Hippocampal formation (tissue), 2 donors: ENCODE measurements at regions not wholly inside any gene's neighbourhood (a gene's known extent, or its start where the extent isn't known, plus 50 kb on each side); places are given as distances from the start of the nearest gene placed in this dataset.
"Not testable (repeated sequence)": the region's sequence is repeated elsewhere in the genome, so short reads cannot be mapped to it uniquely, and the experiment has no call there.

Experiments
- DNase-seq, 2 donors: peaks; one replicate each; lab custom pipeline; 2025; lab: John Stamatoyannopoulos, UW

DNA sequence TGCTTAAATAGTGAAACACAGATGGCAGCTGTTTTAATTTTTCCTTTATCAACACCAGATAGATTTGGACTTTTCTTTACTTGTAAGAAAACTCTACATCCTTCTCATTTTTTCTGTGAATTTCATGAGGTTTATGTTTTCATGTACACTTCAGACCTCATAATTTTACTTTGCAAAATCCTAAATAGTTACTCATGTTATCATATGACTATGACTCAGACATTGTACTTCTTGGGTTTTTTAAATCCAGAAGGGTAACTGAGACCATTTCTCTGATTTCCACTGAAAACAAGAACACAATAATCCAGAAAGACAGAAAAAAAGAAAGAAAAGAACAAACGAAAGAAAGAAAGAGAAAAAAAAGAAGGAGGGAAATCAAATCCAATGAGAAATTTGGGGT, 1021.6 kb downstream of the NCAM2 start:
- DNase-seq, result no peak

DNA sequence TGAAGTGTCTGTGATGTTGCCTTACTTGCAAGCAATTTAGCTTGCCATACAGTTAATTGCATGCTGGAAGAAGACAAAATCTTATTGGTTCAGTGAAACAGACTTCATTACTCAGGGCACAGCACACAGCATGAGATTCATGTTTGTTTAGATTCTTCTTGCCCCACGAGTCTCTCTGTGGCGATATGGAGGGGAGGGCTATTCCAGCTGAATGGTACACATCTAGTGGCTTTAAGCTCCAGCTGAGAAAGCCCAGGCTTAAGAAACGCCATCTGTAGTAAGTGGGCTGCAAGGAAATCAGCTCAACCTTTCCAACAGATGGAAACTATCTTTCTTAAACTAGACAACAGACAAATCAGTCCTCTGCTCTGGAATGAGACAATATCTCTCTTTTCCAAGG, 1022.0 kb downstream of the NCAM2 start:
- DNase-seq, result no peak

DNA sequence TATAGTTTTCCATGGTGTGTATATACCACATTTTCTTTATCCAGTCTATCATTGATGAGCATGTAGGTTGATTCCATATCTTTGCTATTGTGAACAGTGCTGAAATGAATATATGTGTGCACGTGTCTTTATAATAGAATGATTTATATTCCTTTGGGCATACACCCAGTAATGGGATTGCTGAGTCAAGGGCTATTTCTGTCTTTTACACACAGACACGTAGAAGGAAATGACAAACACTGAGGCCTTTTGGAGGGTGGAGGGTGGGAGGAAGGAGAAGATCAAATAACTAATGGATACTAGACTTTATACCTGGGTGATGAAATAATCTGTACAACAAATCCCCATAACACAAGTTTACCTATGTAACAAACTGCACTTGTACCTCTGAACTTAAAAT, 1025.7 kb downstream of the NCAM2 start:
- DNase-seq, result not testable (repeated sequence)

DNA sequence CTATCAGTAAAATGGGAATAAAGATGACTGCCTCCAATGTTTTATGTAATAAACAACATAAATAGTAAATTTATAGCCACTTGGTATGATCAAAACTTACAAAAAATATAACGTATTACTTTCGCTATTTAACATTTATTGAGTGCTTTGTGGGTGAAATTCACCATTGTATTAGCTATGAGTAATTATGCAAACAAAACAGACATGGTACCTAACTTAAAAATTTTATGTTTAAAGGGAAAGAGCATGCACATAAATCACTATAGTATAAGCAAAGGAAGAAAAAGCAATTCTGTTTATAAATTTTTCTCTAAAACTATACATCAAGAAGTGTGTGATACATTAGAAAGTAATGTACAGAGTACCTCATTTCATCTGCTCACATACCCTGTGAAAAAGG, 1046.2 kb downstream of the NCAM2 start:
- DNase-seq, result no peak

DNA sequence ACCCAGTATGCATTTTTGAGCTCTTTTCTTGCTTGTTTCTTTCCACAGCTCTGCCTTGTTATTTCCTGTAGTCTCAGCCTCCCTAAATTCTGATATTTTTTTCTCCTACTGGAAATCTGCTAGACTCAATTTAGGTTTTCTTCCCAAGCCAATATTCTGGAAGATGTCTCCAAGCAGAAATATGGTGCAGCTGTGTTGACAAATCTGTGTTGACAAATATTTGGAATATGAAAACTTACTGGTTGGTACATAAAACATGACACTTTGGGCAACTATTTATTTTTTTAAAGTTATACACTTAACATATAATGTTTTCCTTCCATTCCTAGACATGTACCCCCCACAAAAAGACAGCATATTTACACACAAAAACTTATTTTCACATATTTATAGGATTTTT, 1048.4 kb downstream of the NCAM2 start:
- DNase-seq, result no peak

DNA sequence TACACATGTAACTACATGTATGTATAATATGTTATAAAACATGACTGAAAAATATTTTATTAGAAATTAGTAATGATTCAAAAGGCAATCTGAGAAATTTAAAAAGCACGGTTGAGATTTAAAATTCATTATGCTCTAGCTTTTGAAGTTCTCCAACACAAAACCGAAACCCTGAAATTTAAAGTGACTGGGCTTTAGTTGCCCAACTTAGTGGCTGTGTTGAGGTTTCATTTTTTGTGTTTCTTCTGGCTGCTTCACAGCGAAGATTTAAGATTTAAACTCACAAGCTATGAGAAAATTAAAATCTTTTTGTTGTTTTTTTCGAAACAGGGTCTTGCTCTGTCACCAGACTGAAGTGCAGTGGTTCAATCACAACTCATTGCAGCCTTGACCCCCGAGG, 1058.7 kb downstream of the NCAM2 start:
- DNase-seq, result no peak

DNA sequence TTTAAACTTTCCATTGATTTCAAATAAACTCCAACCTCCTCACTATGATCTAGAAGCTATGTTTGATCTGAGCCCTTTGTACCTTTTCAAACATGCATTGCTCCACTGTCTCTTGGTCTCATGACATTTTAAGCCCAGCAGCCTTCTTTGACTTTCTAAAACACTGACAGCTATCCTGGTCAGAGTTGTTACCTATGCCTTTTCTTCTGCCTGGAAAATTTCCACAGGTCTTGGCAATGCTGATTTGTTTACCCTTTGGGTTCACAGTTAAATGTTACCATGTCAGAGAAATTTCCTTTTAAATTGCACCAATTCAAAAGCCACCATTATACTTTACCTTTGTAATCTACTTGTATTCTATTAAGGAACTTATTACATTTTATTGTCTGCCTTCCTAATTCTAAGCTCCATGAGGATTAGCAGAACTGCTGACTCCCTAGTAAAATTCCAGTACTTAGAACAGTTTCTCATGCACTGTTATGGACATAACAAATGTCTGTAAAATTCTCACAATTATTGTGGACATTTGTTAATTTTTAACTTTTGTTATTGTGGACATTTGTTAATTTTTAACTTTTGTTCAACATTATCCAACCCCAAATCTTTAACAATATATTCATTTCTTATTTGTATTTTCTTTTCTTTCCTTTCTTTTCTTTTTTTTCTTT, 1064.4 kb downstream of the NCAM2 start:
- no peak for DNase-seq

DNA sequence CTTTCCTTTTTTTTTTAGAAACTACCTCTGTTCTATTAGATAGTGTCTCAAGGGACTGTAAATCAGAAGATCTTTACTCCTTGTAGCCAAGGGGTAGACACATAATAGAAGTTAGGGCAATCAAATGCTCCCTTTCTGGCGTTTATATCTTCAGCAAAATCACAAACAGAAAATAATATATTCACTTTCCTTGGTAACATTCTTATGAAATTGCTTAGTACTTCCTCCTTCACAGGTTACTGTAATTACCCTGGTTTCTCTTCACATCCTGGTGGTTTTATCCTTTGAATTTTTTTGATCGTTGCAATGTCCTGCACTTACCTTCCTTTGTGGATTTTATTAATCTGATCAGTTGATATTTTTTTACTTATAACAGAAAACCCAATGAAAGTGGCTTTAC, 1064.9 kb downstream of the NCAM2 start:
- no peak for DNase-seq

DNA sequence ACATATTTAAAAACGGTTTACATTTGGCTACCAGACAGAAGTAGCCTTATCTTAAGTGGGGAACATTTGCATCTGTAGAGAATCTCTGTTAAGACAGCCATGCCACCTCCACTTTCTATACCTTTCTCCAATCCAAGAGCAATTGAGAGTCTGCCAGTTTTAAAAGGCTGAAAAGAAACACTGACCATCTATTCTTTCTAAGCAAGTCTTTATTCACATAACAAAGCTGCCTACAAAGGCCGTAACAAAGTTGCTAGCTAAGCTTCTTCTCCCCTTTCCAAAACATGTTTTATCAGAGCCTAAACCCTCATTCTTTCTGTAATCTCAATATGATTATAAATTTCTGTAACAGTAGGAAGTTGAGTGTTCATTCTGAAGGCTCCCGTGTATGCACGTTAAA, 1078.3 kb downstream of the NCAM2 start:
- DNase-seq, result no peak

DNA sequence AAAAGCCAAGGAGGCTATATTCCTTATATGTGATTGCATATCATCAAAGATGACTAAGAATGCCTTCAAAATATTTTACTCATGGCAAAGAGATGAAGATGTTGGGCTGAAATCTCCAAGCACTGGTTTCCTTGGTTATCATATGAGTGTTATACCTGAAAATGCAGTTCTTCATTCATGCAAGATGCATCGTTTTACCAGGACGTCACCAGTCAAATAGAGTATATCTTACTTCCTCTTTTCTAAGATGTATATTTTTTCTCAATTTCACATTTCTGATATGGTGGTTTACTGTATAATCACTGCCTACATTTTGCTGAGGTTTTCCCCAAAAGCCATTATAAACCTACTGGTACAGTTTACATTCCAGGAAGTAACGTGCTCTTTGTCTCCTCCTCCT, 1085.7 kb downstream of the NCAM2 start:
- DNase-seq, result no peak

DNA sequence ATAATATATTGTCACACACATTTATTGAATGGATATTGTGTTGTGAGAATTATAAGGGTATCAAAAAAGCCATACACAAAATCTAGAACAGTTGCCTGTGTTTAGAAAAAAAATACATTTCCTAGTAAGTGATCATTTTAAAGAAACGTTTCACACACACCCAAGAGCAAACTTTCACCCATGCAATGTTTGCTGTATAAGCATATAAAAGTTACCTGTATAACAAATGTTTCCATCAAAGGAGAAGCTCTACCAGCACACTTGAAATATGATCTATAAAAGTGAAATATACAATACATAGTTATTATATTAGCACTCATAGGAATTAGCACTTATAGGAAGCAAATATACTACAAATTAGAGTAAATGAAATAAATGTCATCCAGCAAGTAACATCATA, 1098.1 kb downstream of the NCAM2 start:
- no peak for DNase-seq

DNA sequence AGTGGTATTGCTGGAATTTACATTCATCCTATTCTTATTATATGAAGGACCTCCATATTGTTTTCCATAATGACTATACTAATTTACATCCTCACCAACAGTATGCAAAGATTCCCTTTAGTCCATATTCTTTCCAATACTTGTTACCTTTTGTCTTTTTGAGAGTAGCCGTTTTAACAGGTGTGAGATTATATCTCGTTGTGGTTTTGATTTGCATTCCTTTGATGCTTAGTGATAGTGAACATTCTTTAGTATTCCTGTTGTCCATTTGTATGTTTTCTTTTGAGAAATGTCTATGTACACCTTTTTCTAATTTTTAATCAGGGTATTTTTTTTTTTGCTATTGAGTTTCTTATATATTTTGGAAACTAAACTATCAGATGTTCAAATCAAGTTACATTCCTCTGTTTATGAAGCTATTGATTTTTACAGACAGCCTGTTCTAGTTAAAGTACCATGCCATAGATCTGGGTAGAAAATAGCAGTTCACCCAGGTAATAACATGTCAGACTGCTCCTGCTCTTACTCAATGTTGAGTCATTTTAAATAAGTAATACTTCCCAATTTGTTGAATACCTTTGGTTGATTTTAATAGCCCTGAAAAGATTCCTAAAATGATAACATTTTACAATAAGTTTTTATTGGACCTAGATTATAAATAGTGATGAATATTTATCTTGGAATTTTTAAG, 1108.7 kb downstream of the NCAM2 start:
- DNase-seq, result no peak

DNA sequence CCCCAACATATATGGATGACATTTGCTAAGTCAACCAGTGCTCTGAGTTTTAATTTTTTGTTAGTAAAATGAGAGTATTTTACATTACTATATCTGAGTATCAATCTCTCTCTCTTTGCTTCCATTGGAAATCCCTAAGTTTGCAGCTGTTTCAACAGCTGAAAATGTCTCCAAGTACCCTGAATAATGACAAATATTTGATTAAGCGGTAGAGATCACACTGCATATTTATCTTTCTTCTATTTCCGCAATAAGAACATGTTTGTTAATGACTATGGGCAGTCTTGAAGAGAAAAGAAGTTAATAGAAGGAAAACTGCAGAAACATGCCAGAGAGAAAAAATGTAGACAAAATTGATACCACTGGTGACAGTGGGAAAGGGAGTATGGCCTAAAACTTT, 1117.5 kb downstream of the NCAM2 start:
- DNase-seq, result no peak

DNA sequence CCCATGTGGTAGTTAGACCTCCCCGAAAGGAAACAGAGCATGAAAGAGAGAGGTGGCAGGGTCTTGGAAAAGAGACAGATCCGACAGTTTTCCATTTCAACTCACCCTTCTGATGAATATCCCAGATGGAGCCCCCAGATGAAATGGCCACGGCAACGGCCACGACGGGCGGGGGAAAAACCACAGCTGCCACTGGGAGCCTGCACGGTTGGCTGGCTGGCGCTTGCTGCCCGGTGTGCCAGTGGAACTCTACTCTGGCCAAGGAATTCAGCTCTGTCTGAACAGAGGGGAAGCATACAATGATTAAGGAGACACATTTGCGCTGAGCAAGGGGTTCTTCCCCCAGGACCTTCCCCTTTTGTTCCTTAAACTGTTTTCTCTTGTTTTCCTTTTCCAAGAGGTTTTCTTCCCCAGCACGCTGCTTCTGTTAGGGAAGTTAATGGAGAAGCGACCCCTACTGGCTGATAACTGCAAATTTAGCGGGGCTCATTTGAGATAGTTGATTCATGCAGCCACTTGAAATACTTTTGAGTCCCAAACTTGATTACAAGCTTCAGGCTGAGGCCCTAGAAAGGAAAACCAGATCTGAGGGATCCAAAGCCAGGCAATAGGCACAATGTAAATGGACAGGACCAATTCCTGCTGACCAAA, 1122.5 kb downstream of the NCAM2 start:
- DNase-seq, result no peak

DNA sequence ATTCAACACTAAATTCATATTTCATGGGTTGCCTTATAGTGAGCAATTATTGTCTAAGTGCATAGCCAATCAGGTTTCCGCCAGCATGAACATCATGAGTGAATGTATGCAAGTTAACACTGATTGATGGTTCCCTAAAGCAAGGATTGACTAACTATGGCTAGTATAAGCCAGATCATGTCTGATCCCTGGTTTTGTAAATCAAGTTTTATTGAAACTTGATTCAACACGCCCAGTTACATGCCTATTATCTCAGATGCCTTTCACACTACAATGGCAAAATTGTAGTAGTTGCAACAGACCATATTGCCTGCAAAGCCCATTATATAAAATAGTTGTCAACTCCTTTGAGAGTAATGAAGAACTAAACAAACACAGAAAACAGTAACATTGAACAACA, 1127.4 kb downstream of the NCAM2 start:
- DNase-seq, result no peak

DNA sequence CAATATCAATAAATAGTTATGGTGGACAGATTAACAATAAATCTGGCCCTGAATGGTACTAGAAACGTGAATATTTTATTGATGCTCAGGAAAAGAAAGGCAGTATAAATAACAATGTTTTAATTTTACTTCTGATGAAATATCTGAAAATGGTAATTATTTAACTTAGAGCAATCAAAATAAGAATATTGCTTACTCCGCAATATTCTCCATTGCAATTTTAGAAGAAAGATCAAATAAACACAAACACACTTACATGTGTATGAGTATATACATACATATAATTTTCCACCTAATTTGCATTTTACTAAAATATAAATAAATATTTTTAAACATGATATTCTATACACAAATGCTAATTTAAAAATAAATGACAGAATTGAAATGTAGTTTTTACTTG, 1130.5 kb downstream of the NCAM2 start:
- DNase-seq, result no peak

DNA sequence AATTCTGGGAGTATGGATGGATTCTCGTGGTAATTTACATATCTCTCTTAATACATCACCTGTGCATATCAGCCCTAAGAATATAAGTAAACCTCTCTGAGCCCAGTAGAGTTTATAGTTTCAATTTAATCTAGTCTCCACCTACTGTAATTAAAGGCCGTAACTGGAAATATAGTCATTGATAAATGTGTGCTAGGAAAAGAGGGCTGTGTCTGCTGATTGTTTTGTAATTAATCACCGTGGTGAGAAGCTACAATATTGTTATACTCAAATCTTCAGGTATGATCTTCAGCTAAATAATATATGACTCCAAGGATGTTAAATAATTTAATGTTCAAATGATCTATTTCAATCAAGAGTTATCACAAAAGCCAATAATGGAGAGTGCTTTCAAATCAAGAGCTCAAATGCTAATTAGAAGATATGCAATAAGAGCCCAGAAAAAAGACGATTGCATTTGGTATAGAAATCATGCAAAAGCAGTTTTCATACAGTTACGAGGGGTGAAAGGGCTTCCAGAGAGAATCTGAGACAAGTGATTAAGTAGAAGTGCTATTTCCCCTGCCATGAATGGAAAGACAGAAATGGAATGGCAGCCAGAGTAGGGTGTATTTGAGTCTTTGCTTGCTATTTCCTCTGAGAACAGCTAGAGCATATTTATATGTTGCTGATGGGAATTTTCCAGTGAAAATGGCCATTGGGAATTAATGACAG, 1134.3 kb downstream of the NCAM2 start:
- DNase-seq, result no peak

DNA sequence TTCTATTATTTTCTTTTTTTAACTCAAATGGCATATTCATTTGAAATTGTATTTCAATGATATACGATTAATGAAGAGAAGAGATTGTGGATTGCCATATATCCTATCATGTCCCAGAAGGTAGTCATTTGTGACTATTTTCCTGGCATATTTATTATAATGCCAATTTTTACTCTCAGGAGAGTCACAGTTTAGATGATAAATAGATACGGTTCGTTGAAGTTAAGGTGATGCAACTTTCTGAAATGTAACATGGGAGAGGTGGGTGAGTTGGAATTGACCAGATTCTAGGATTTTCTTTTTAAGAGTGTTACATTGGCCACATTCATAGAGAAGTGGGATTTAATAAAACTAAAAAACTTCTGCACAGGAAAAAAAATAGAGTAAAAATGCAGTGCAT, 1138.5 kb downstream of the NCAM2 start:
- no peak for DNase-seq

DNA sequence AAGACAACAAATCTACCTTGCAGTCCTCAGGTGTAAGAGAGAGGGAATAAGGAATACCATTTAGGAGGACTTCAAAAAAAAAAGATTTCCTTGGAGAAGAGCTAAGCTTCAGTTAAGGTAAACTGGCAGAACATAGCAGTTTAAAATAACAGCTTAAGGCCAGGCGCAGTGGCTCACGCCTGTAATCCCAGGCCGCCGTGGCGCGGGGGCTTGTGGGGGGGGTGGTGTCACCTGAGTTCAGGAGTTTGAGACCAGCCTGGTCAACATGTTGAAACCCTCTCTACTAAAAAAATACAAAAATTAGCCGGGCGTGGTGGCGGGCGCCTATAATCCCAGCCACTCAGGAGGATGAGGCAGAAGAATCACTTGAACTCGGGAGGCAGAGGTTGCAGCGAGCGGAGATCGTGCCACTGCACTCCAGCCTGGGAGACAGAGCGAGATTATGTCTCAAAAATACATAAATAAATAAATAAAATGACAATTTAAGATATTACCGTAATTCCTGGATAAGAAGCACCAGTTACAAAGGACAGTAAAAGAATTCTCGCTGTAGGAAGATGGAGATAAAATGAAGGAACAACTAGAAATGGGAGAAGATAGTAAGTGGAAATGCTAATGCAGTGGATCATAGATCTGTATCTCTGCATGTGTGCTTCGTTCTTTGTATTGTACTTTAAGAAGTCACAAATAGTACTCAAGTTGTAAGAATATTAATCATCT, 1140.2 kb downstream of the NCAM2 start:
- DNase-seq, result no peak

DNA sequence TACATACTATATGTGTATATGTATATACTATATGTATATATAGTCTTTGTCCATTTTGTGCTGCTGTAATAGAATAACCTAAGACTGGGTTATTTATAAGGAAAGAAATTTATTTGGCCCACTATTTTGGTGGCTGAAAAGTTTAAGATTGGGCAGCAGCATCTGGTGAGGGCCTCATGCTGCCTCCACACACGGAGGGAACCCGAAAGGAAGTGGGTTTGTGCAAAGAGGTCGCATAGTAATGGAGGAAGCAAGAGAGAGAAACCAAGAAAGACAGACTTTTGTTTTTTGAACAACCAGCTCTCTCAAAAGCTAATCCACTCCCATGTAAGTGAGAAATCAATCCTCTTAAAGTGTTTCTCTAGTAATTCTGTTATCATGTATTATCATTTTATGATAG, 1147.3 kb downstream of the NCAM2 start:
- no peak for DNase-seq

DNA sequence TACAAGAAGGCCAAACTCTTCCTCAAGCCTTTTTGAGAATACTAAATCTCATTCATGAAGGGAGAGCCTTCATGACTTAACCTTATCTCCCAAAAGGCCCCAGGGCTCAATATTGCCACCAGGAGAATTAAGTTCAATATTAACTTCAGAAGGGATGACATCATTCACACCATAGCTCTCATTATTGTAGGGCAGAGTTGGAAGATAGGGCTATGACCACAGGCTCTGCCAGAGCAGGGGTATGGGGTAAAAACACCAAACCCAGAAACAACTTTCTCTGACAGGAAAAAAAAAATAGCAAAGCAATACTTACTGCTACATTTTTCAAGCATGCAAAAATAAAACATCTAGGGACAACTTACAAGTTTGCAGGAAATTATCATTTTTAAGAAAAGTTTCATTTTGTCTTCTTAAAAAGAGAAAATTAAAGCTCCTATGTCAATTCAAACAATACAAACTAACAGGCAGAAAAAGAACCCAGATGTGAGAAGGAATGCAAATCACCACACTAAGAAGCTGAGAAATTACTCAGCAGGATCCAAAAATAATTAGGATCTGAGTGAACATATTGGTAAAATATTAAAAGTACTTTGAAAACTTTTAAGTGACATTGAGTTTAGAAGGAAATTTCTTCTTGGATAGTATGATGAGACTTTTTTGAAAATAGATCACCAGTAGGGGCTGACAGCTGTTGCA, 1156.5 kb downstream of the NCAM2 start:
- DNase-seq, result no peak

DNA sequence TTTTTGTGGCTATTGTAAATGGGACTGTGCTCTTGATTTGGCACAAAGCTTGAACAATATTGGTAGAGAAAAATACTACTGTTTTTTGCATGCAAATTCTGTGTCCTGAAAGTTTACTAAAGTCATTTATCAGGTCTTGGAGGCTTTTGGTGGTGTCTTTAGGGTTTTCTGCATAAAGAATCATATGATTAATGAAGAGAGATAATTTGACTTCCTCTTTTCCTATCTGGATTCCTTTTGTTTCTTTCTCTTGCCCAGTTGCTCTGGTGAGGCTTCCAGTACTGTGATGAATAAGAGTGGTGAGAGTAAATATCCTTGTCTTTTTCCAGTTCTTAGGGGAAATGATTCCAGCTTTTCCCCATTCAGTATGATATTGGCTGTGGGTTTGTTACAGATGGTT, 1166.7 kb downstream of the NCAM2 start:
- no peak for DNase-seq
